ENCODE measurements at regions not wholly inside any gene's neighbourhood (a gene's known extent, or its start where the extent isn't known, plus 50 kb on each side); places are given as distances from the start of the nearest gene placed in this dataset.
"Not testable (repeated sequence)": the region's sequence is repeated elsewhere in the genome, so short reads cannot be mapped to it uniquely, and the experiment has no call there.

- no peak for DNase-seq (ENCODE audit: low read depth in 3 of 3)
These were observed 95.4 kb upstream of the GALNT18 start for GRCh38 chr11:11717064-11717725.

DNA sequence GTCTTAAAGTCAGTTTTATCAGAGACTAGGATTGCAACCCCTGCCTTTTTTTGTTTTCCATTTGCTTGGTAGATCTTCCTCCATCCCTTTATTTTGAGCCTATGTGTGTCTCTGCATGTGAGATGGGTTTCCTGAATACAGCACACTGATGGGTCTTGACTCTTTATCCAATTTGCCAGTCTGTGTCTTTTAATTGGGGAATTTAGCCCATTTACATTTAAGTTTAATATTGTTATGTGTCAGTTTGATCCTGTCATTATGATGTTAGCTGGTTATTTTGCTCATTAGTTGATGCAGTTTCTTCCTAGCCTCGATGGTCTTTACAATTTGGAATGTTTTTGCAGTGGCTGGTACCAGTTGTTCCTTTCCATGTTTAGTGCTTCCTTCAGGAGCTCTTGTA lies 93.3 kb upstream of the GALNT18 start:
- DNase-seq (ENCODE audit: low read depth in 3 of 3) = not testable (repeated sequence)

DNA sequence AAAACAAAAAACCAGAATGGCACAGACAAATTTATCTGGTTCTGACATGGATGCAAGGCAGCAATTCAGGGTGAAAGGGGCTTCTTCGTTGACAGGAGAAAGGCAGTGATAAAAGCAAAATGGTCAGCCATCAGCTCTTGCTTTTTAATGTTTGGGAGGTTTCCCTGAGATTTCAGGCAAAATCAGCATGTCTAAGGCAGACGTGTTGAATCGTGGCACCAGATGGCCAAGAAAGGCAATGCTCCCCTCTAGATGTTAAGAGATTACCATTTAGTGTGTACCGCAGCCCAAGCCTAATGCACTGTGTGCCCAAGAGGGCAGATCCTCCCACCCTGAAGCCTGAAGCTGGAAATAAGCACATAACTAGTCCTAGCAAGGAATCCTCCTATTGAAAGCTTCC lies 88.8 kb upstream of the GALNT18 start:
- no peak for DNase-seq (ENCODE audit: low read depth in 3 of 3)

DNA sequence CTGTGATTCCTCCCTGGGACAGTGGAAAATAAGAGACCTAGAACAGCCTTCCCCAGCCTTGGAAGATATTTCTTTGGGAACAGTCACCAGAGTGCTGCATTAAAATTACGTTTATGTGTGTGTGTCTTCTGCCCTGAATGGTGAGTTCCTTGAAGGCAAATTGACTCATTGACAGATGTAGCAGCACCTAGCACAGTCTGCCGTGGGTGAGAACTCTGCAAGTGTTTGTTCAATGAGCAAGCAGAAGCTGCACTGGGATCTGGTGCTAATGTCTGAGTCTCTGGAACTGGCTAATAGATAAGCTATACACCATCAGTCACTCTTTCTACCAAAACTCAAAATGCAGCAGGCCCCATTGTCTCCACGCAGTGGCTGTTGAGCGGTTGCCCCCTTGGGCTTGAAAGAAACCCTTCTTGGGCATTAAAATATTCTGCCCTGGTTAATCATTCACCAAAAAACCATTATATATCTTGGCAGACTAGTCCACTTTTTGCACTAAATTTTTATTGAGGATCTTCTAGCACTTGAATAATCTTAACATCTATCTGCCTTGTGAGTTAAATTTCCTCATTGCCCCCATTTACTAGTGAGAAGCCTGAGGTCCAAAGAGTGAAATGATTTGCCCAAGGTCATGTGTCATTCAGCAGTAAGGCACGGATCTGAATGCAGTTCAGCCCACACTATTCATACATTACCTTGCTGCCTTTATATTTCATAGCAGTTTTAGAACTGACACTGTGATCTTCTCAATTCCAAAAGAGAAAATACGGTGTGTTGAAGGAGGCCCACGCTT lies 87.8 kb upstream of the GALNT18 start:
- no peak for DNase-seq (ENCODE audit: low read depth in 3 of 3)

GRCh38 chr11:11708256-11708655 lies 86.5 kb upstream of the GALNT18 start:
- DNase-seq (ENCODE audit: low read depth in 3 of 3) = no peak

DNA sequence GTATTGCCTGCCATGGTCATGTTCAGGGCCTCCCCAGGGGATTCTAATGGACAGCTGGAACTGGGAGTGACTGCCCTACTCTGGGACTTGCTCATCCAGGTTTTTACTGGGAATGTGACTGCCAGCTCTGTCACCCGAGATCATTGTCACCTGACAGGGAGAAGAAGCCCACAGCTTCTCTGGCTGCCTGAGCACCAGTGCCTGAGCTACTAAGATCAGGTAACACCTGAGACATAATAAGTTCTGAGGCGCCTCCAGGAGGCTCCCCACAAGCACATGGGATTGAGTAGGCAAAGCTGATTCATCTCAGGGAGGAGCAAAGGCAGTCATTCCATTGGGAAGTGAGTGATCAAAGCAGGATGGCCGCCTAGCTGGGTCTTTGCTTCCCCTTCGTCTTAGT lies 84.2 kb upstream of the GALNT18 start:
- DNase-seq (ENCODE audit: low read depth in 3 of 3) = no peak

DNA sequence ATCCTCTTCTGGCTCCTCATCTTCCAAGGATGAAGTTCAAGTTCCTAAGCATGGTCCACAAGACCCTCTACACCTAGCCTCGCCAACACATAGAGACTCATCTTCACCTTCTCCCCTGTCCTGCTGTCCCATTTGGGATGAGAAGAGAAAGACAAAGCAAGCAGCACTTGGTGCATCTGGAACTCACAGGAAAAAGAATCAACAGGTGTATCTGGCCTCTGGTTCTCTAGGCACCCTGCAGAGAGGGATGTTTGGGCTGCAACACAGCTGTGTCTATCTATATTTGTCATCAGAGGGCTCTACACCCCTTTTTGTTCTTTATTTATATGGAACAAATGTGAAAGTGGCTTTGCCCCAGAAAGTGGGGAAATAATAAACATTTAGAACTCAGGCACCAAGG lies 82.1 kb upstream of the GALNT18 start:
- no peak for DNase-seq (ENCODE audit: low read depth in 3 of 3)

- DNase-seq (ENCODE audit: low read depth in 3 of 3) = no peak
These were observed 79.3 kb upstream of the GALNT18 start for GRCh38 chr11:11701070-11701469.

- no peak for DNase-seq (ENCODE audit: low read depth in 3 of 3)
These were observed 76.0 kb upstream of the GALNT18 start for GRCh38 chr11:11697796-11698195.

DNA sequence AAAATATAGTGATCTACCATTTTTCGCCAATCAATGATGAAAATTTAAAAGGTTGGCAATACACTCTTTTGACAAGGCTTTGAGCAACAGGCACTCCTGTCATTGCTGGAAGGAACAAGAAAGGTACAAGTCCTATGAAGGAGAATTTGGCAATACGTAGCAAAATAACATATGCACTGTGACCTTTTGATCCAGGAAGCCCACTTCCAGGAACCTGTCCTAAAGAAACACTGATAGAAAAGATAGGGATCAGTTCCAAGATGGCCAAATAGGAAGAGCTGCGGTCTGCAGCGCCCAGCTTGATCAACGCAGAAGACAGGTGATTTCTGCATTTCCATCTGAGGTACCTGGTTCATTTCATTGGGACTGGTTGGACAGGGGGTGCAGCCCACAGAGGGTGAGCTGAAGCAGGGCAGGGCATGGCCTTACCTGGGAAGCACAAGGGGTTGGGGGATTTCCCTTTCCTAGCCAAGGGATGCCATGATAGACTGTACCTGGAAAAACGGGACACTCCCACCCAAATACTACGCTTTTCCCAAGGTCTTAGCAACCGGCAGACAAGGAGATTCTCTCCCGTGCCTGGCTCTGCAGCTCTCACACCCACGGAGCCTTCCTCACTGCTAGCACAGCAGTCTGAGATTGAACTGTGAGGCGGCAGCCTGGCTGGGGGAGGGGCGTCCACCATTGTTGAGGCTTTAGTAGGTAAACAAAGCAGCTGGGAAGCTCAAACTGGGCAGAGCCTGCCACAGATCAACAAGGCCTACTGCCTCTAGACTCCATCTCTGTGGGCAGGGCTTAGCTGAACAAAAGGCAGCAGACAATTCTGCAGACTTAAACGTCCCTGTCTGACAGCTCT lies 69.7 kb upstream of the GALNT18 start:
- no peak for DNase-seq (ENCODE audit: low read depth in 3 of 3)

DNA sequence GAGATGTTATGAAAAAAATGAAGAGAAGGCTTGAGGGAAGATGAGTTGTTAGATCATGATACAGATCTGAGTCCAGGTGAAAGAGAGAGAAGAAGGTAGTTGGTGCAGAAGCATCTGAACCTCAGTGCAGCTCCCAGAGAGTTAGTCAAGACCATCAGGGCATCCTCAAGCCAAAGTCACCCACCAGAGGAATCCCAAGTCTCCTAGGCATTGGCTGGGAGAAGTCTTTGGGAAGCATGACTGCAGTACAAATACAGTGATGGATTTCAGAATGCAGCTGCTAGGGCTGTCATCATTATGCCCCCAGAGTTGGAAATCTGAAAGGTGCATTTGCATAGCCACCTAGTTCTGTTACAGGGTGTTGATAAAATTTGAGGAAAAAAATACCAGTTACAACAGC lies 59.7 kb upstream of the GALNT18 start:
- DNase-seq (ENCODE audit: low read depth in 3 of 3) = no peak

DNA sequence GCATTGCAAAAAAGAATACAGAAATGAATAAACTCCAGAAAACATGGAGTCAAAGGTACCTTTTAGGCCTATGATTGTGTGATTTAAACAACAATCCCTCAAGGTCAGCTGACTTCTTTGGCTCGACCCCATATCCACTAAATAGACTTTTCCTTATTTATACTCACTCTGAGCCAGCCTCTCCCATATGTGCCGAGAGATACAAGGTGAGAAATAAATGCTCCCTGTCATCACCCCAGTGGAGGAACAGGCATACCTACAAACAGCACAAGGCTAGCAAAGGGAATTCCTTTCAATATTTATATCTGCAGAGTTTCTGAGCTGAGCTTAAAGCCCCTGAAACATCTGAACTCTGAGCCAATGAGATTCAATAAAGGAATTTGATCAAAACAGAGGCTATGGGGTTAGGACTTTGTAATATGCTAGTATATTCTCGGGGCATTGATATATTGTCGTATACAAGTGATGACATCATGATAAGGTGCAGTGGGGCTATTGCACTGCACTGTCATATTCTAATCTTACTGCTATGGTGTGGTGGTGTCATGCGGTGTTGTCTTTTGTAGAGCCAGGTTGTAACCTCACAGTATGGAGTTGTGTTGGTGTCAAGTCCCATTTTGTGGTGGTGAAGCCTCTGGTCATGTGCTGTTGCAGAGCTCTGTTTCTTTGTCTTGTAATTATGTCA lies 56.0 kb upstream of the GALNT18 start:
- DNase-seq (ENCODE audit: low read depth in 3 of 3) = no peak

GRCh38 chr11:11675671-11676181 lies 53.9 kb upstream of the GALNT18 start:
- no peak for DNase-seq (ENCODE audit: low read depth in 3 of 3)

GRCh38 chr11:11672789-11673188 lies 51.0 kb upstream of the GALNT18 start:
- no peak for DNase-seq (ENCODE audit: low read depth in 3 of 3)

DNA sequence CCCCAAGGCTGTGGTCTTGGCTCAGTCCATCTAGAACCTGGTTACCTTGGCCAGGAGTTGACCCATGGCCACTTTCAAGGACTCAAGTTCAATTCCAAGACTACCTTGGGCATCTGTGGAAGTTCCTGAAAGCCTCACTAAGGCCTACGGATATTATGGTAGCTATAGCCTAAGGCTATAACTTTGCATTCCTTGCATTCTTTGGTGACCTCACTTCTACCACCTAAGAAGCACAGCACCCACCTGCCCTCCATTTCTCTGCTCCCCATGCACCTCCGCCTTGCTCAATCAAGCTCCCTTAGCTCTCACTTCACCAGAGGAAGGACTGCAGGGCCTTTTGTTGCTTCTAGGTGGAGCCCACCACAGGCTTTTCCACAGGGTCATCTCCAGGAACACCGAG lies 50.3 kb upstream of the GALNT18 start:
- no peak for DNase-seq (ENCODE audit: low read depth in 3 of 3)

Measured in stimulated activated CD4-positive, alpha-beta T cell treated with anti-CD3 and anti-CD28 coated beads, TNF-alpha, amount 100 ng/mL, for 48 hours (primary cell).